ACHN (cell line): ENCODE measurements at regions not wholly inside any gene's neighbourhood (a gene's known extent, or its start where the extent isn't known, plus 50 kb on each side); places are given as distances from the start of the nearest gene placed in this dataset.

Experiments
- DNase-seq: peaks from one replicate; pipeline ENCODE4 v3.0.0-alpha.2; 2015
- in situ Hi-C: cut with HindIII; loops from 2 replicates; pipeline ENCODE4 v1.10.0; 2017; ENCODE audit warnings: low sequenced_read_pairs, low pct_ligation_motif_present, low pct_unique_long_range_greater_than_20kb

- no peak for DNase-seq
- in situ Hi-C loops = no loop called here
These were observed 684.1 kb upstream of the NRSN1 start for GRCh38 chr6:23441808-23442461.

- in situ Hi-C loops = no loop called here
- no peak for DNase-seq
These were observed 680.8 kb upstream of the NRSN1 start for GRCh38 chr6:23445157-23445710.

GRCh38 chr6:23446469-23446967 is 679.5 kb upstream of the NRSN1 start:
- DNase-seq = peak; percentile 25
- in situ Hi-C loops = no loop called here

- in situ Hi-C loops = no loop called here
- no peak for DNase-seq
These were observed 678.3 kb upstream of the NRSN1 start for GRCh38 chr6:23447731-23448130.

GRCh38 chr6:23448281-23448680 is 677.7 kb upstream of the NRSN1 start:
- in situ Hi-C loops = no loop called here
- no peak for DNase-seq

- in situ Hi-C loops = no loop called here
- peak; percentile 3 for DNase-seq
These were observed 671.7 kb upstream of the NRSN1 start for GRCh38 chr6:23454080-23454976.

- in situ Hi-C loops = no loop called here
- no peak for DNase-seq
These were observed 670.3 kb upstream of the NRSN1 start for GRCh38 chr6:23455754-23456153.

- in situ Hi-C loops = no loop called here
- no peak for DNase-seq
These were observed 669.6 kb upstream of the NRSN1 start for GRCh38 chr6:23456396-23456795.

GRCh38 chr6:23457321-23457720 is 668.7 kb upstream of the NRSN1 start:
- DNase-seq = no peak
- in situ Hi-C loops = no loop called here

GRCh38 chr6:23465912-23466311 is 660.1 kb upstream of the NRSN1 start:
- in situ Hi-C loops = no loop called here
- no peak for DNase-seq

GRCh38 chr6:23477586-23477985 is 648.4 kb upstream of the NRSN1 start:
- no peak for DNase-seq
- in situ Hi-C loops = no loop called here

- in situ Hi-C loops = no loop called here
- DNase-seq = no peak
These were observed 647.7 kb upstream of the NRSN1 start for GRCh38 chr6:23478312-23478711.

GRCh38 chr6:23483896-23484295 is 642.1 kb upstream of the NRSN1 start:
- DNase-seq = no peak
- in situ Hi-C loops = no loop called here

- DNase-seq = no peak
- in situ Hi-C loops = no loop called here
These were observed 631.6 kb upstream of the NRSN1 start for GRCh38 chr6:23494367-23494766.

GRCh38 chr6:23498013-23498412 is 628.0 kb upstream of the NRSN1 start:
- no peak for DNase-seq
- in situ Hi-C loops = no loop called here

GRCh38 chr6:23499549-23499948 is 626.5 kb upstream of the NRSN1 start:
- no peak for DNase-seq
- in situ Hi-C loops = no loop called here

- DNase-seq = no peak
- in situ Hi-C loops = no loop called here
These were observed 622.8 kb upstream of the NRSN1 start for GRCh38 chr6:23503173-23503572.

- no peak for DNase-seq
- in situ Hi-C loops = no loop called here
These were observed 621.0 kb upstream of the NRSN1 start for GRCh38 chr6:23505026-23505425.

GRCh38 chr6:23510778-23511510 is 615.1 kb upstream of the NRSN1 start:
- DNase-seq = no peak
- in situ Hi-C loops = no loop called here
